GM19468 (cell line): ENCODE measurements at regions not wholly inside any gene's neighbourhood (a gene's known extent, or its start where the extent isn't known, plus 50 kb on each side); places are given as distances from the start of the nearest gene placed in this dataset.
A peak's percentile ranks its signal among the peaks of the same experiment; 100 is the strongest.

ENCODE experiments used
- ATAC-seq: cut with Tn5 transposase; IDR thresholded peaks from one replicate; pipeline ENCODE4 v1.9.1; 2021; ENCODE audit warnings: mild to moderate bottlenecking, moderate library complexity, moderate number of reproducible peaks; ENCODE audit not compliant: unreplicated experiment; ENCODE audit errors: extremely low read depth

- ATAC-seq, result no peak
Measured at GRCh38 chr11:56932572-56933220, 56.0 kb upstream of the OR5AK2 start.

GRCh38 chr11:56923116-56923515, 65.6 kb upstream of the OR5AK2 start:
- ATAC-seq, result no peak

- ATAC-seq, result no peak
Measured at GRCh38 chr11:56922421-56922820, 66.3 kb upstream of the OR5AK2 start.

- no peak for ATAC-seq
Measured at GRCh38 chr11:56917708-56918400, 70.9 kb upstream of the OR5AK2 start.

- no peak for ATAC-seq
Measured at GRCh38 chr11:56916587-56916986, 72.1 kb upstream of the OR5AK2 start.

GRCh38 chr11:56916162-56916561, 72.6 kb upstream of the OR5AK2 start:
- ATAC-seq, result no peak

GRCh38 chr11:56911312-56911711, 77.4 kb upstream of the OR5AK2 start:
- no peak for ATAC-seq

- no peak for ATAC-seq
Measured at GRCh38 chr11:56910785-56911184, 77.9 kb upstream of the OR5AK2 start.

- ATAC-seq, result no peak
Measured at GRCh38 chr11:56910046-56910773, 78.5 kb upstream of the OR5AK2 start.

GRCh38 chr11:56909563-56909962, 79.2 kb upstream of the OR5AK2 start:
- ATAC-seq, result no peak

GRCh38 chr11:56909080-56909479, 79.6 kb upstream of the OR5AK2 start:
- no peak for ATAC-seq

GRCh38 chr11:56906683-56907148, 82.0 kb upstream of the OR5AK2 start:
- ATAC-seq, result no peak

GRCh38 chr11:56905936-56906335, 82.8 kb upstream of the OR5AK2 start:
- ATAC-seq, result no peak

GRCh38 chr11:56905442-56905841, 83.3 kb upstream of the OR5AK2 start:
- ATAC-seq, result no peak

GRCh38 chr11:56898856-56899255, 89.9 kb upstream of the OR5AK2 start:
- no peak for ATAC-seq

- no peak for ATAC-seq
Measured at GRCh38 chr11:56890584-56891305, 98.0 kb upstream of the OR5AK2 start.

- no peak for ATAC-seq
Measured at GRCh38 chr11:56889986-56890385, 98.7 kb upstream of the OR5AK2 start.

GRCh38 chr11:56887940-56888339, 100.8 kb upstream of the OR5AK2 start:
- no peak for ATAC-seq

- ATAC-seq, result no peak
Measured at GRCh38 chr11:56886455-56886854, 102.3 kb upstream of the OR5AK2 start.

GRCh38 chr11:56885854-56886253, 102.9 kb upstream of the OR5AK2 start:
- no peak for ATAC-seq

- ATAC-seq, result peak; percentile 60
Measured at GRCh38 chr11:56885177-56885576, 103.5 kb upstream of the OR5AK2 start.
